ENCODE measurements at regions not wholly inside any gene's neighbourhood (a gene's known extent, or its start where the extent isn't known, plus 50 kb on each side); places are given as distances from the start of the nearest gene placed in this dataset.
"Not testable (repeated sequence)": the region's sequence is repeated elsewhere in the genome, so short reads cannot be mapped to it uniquely, and the experiment has no call there.

DNA sequence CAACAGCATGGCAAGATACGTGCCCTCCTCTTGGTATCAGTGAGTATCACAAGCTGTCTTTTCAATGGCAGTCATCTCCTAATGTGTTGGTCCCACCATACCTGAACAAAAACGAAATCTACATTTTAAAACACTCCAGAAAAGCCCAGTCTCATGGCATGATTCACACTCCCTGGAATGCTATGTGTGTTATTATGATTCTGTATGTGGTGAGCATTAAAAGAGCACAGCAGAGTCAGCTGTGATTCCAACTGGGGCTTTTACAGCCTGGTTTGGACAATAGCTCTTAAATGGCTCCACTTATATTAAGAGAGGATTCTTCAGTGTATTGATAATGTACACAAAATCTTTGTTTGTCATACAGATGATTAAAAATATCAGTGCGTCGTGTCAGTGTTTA lies 274.1 kb upstream of the GK2 start:
- Histone ChIP-seq H3K4me3 (ENCODE audit: severe bottlenecking) (no peak overlapping the region), H3K9me3 (ENCODE audit: severe bottlenecking) (no peaks in the 10 kb centered on the region), H3K36me3 (ENCODE audit: low read depth) (no peaks in the 10 kb centered on the region), H3K27me3 (ENCODE audit: insufficient read depth, poor library complexity, severe bottlenecking) (no peaks in the 10 kb centered on the region), H3K27ac (ENCODE audit: poor library complexity, severe bottlenecking) (no peak overlapping the region), H3K4me1 (ENCODE audit: insufficient read depth, poor library complexity, severe bottlenecking) (no peaks in the 10 kb centered on the region)
- TF ChIP-seq, protein P1, sequence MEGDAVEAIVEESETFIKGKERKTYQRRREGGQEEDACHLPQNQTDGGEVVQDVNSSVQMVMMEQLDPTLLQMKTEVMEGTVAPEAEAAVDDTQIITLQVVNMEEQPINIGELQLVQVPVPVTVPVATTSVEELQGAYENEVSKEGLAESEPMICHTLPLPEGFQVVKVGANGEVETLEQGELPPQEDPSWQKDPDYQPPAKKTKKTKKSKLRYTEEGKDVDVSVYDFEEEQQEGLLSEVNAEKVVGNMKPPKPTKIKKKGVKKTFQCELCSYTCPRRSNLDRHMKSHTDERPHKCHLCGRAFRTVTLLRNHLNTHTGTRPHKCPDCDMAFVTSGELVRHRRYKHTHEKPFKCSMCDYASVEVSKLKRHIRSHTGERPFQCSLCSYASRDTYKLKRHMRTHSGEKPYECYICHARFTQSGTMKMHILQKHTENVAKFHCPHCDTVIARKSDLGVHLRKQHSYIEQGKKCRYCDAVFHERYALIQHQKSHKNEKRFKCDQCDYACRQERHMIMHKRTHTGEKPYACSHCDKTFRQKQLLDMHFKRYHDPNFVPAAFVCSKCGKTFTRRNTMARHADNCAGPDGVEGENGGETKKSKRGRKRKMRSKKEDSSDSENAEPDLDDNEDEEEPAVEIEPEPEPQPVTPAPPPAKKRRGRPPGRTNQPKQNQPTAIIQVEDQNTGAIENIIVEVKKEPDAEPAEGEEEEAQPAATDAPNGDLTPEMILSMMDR (IDR thresholded peaks at IDR 0.05; ENCODE audit: poor library complexity, severe bottlenecking) = no peak
- ATAC-seq (ENCODE audit: low read depth) (no peak), DNase-seq (ENCODE audit: low spot score) (no peak)

DNA sequence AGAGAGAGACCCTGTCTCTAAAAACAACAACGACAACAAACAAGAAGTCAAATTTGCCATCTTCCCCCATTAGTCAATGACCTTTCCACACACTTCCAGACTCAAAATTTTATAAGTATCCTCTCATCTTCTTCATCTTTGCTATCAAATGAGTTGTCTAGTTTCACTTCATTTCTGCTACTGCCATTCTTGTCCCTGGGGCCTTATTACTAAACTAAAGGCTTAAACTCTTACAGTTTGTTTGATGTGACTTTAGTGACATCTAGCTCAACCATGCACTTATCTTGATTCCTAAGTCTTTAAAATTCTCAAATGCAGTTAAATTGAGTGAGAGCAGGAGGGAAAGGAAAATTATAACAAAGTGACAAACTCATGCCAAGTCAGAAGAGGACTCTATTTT lies 271.8 kb upstream of the GK2 start:
- Histone ChIP-seq H3K4me1 (ENCODE audit: insufficient read depth, poor library complexity, severe bottlenecking) (no peaks in the 10 kb centered on the region), H3K27me3 (ENCODE audit: insufficient read depth, poor library complexity, severe bottlenecking) (no peaks in the 10 kb centered on the region), H3K27ac (ENCODE audit: poor library complexity, severe bottlenecking) (no peak overlapping the region), H3K36me3 (ENCODE audit: low read depth) (no peaks in the 10 kb centered on the region), H3K9me3 (ENCODE audit: severe bottlenecking) (no peaks in the 10 kb centered on the region), H3K4me3 (ENCODE audit: severe bottlenecking) (no peak overlapping the region)
- TF ChIP-seq, protein P1 (IDR thresholded peaks at IDR 0.05; ENCODE audit: poor library complexity, severe bottlenecking) = no peak
- DNase-seq (ENCODE audit: low spot score) (no peak), ATAC-seq (ENCODE audit: low read depth) (no peak)

DNA sequence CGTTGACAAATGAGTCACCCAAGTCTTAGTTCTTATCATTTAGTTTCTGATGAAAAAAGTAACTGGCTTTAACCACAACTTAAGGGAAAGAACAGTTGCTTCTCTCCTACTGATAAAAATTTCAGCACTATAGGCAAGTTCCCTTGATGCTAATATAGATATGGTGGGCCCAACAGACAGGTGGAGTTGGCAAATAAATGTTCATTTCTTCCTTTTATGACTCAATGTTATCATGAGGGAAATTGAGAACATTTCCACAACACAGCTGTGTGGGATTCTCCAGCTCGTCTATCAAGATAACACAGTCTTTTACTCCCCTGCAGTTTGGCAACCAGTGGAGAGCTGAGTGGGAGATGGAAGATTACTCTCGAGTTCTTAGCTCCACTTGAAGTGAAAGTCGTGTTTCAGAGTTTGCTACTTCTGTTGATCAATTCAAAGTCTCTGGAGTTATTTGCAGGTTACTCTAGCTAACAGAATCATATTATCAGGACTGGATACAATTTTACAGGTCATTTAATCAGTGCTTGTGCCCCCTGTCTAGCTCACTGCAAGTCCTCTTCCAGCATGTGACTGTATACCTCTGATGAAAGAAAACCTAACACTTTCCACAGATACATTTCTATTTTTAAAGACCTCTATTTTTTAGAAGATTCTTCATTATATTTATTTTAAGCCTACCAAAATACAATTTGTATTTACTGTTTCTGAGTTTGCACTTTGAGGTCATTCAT lies 270.6 kb upstream of the GK2 start:
- no peaks in the 10 kb centered on the region for H3K27me3 ChIP-seq (ENCODE audit: insufficient read depth, poor library complexity, severe bottlenecking)
- TF ChIP-seq, protein P1 (IDR thresholded peaks at IDR 0.05; ENCODE audit: poor library complexity, severe bottlenecking) = no peak
- H3K4me1 ChIP-seq (ENCODE audit: insufficient read depth, poor library complexity, severe bottlenecking) = no peaks in the 10 kb centered on the region
- DNase-seq (ENCODE audit: low spot score) (no peak), ATAC-seq (ENCODE audit: low read depth) (no peak)
- H3K9me3 ChIP-seq (ENCODE audit: severe bottlenecking) = no peaks in the 10 kb centered on the region
- H3K36me3 ChIP-seq (ENCODE audit: low read depth) = no peaks in the 10 kb centered on the region
- no peak overlapping the region for H3K27ac ChIP-seq (ENCODE audit: poor library complexity, severe bottlenecking)
- H3K4me3 ChIP-seq (ENCODE audit: severe bottlenecking) = no peak overlapping the region

GRCh38 chr4:79676705-79677104 lies 268.7 kb upstream of the GK2 start:
- Histone ChIP-seq H3K4me3 (ENCODE audit: severe bottlenecking) (no peak overlapping the region), H3K9me3 (ENCODE audit: severe bottlenecking) (no peaks in the 10 kb centered on the region), H3K36me3 (ENCODE audit: low read depth) (no peaks in the 10 kb centered on the region), H3K4me1 (ENCODE audit: insufficient read depth, poor library complexity, severe bottlenecking) (no peaks in the 10 kb centered on the region), H3K27ac (ENCODE audit: poor library complexity, severe bottlenecking) (no peak overlapping the region), H3K27me3 (ENCODE audit: insufficient read depth, poor library complexity, severe bottlenecking) (no peaks in the 10 kb centered on the region)
- no peak for DNase-seq (ENCODE audit: low spot score)
- no peak for ATAC-seq (ENCODE audit: low read depth)
- TF ChIP-seq, protein P1 (IDR thresholded peaks at IDR 0.05; ENCODE audit: poor library complexity, severe bottlenecking) = no peak

DNA sequence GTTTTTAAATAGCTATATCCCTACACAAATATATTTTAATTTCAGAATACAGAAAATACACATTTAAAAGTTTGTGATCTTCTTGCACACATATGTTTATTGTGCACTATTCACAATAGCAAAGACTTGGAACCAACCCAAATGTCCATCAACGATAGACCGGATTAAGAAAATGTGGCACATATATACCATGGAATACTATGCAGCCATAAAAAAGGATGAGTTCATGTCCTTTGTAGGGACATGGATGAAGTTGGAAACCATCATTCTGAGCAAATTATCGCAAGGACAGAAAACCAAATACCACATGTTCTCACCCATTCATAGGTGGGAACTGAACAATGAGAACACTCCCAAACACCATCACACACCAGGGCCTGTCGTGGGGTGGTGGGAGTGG lies 266.9 kb upstream of the GK2 start:
- not testable (repeated sequence) for H3K27ac ChIP-seq (ENCODE audit: poor library complexity, severe bottlenecking); DNase-seq (ENCODE audit: low spot score); ATAC-seq (ENCODE audit: low read depth); H3K4me3 ChIP-seq (ENCODE audit: severe bottlenecking); H3K27me3 ChIP-seq (ENCODE audit: insufficient read depth, poor library complexity, severe bottlenecking); H3K36me3 ChIP-seq (ENCODE audit: low read depth); H3K4me1 ChIP-seq (ENCODE audit: insufficient read depth, poor library complexity, severe bottlenecking); H3K9me3 ChIP-seq (ENCODE audit: severe bottlenecking)

Data from RWPE2 (cell line).